SK-N-SH treated with all-trans-retinoic acid at 6 μM for 48 hours (cell line): ENCODE measurements at regions not wholly inside any gene's neighbourhood (a gene's known extent, or its start where the extent isn't known, plus 50 kb on each side); places are given as distances from the start of the nearest gene placed in this dataset.

ENCODE experiments used
- ATAC-seq: fragments of 200-7000 bp; cut with Tn5 transposase; 3 replicates; pipeline ENCODE4 v1.9.1; 2020; ENCODE audit warnings: mild to moderate bottlenecking, moderate library complexity
- ARNTL ChIP-seq: fragments of 450-650 bp; formaldehyde crosslinking; IDR thresholded peaks from 2 replicates; pipeline ENCODE4 v1.5.0; 2020; ENCODE audit warnings: low read depth, mild to moderate bottlenecking, moderate library complexity, borderline replicate concordance
- BACH2 ChIP-seq: fragments of 250-450 bp; sonication (Bioruptor Pico); IDR thresholded peaks from 2 replicates; pipeline ENCODE4 v1.9.0; 2021; ENCODE audit warnings: mild to moderate bottlenecking, borderline replicate concordance
- CREB5 ChIP-seq: fragments of 250-450 bp; sonication (Bioruptor Pico); IDR thresholded peaks from 2 replicates; pipeline ENCODE4 v1.5.1; 2020; ENCODE audit warnings: low read depth, mild to moderate bottlenecking, moderate library complexity
- CSDC2 ChIP-seq: fragments of 250-450 bp; sonication (Bioruptor Pico); IDR thresholded peaks from 2 replicates; pipeline ENCODE4 v1.5.0; 2020; ENCODE audit warnings: mild to moderate bottlenecking, moderate library complexity
- ESRRG ChIP-seq: fragments of 250-450 bp; sonication (Bioruptor Pico); IDR thresholded peaks from 2 replicates; pipeline ENCODE4 v1.6.1; 2021; ENCODE audit warnings: mild to moderate bottlenecking
- GLIS3 ChIP-seq: fragments of 250-450 bp; sonication (Bioruptor Pico); IDR thresholded peaks from 2 replicates; pipeline ENCODE4 v1.5.0; 2020; ENCODE audit warnings: mild to moderate bottlenecking, moderate library complexity
- OSR1 ChIP-seq: fragments of 250-450 bp; sonication (Bioruptor Pico); IDR thresholded peaks from 2 replicates; pipeline ENCODE4 v1.8.0; 2022; ENCODE audit warnings: moderate library complexity, mild to moderate bottlenecking, inconsistent platforms
- POU6F1 ChIP-seq: fragments of 250-450 bp; sonication (Bioruptor Pico); IDR thresholded peaks from 2 replicates; pipeline ENCODE4 v1.8.0; 2021; ENCODE audit warnings: low read depth, mild to moderate bottlenecking, moderate library complexity, borderline replicate concordance
- PPARA ChIP-seq: fragments of 250-450 bp; sonication (Bioruptor Pico); IDR thresholded peaks from 2 replicates; pipeline ENCODE4 v1.5.0; 2020; ENCODE audit warnings: mild to moderate bottlenecking, borderline replicate concordance
- RARB ChIP-seq: fragments of 250-450 bp; sonication (Bioruptor Pico); IDR thresholded peaks from 2 replicates; pipeline ENCODE4 v1.8.0; 2021; ENCODE audit warnings: mild to moderate bottlenecking, moderate library complexity
- SNAI2 ChIP-seq: fragments of 250-450 bp; sonication (Bioruptor Pico); IDR thresholded peaks from 2 replicates; pipeline ENCODE4 v1.5.0; 2020; ENCODE audit warnings: mild to moderate bottlenecking, moderate library complexity
- TCF4 ChIP-seq: fragments of 250-450 bp; sonication (Bioruptor Pico); IDR thresholded peaks from 2 replicates; pipeline ENCODE4 v1.8.0; 2021; ENCODE audit warnings: mild to moderate bottlenecking, moderate library complexity, borderline replicate concordance
- TOX ChIP-seq: fragments of 250-450 bp; sonication (Bioruptor Pico); IDR thresholded peaks from 2 replicates; pipeline ENCODE4 v1.8.0; 2021; ENCODE audit warnings: mild to moderate bottlenecking, moderate library complexity, borderline replicate concordance
- TSHZ2 ChIP-seq: fragments of 250-450 bp; sonication (Bioruptor Pico); IDR thresholded peaks from 2 replicates; pipeline ENCODE4 v1.5.0; 2020; ENCODE audit warnings: mild to moderate bottlenecking, moderate library complexity
- ZC3H10 ChIP-seq: fragments of 250-450 bp; sonication (Bioruptor Pico); IDR thresholded peaks from 2 replicates; pipeline ENCODE4 v1.5.1; 2021; ENCODE audit warnings: mild to moderate bottlenecking, moderate library complexity
- ZFP3 ChIP-seq: fragments of 250-450 bp; sonication (Bioruptor Pico); IDR thresholded peaks from 2 replicates; pipeline ENCODE4 v1.5.0; 2020; ENCODE audit warnings: mild to moderate bottlenecking, moderate library complexity
- ZFP30 ChIP-seq: fragments of 450-650 bp; formaldehyde crosslinking; IDR thresholded peaks from 2 replicates; pipeline ENCODE4 v1.5.0; 2022; ENCODE audit warnings: mild to moderate bottlenecking, moderate library complexity
- ZNF565 ChIP-seq: fragments of 450-650 bp; formaldehyde crosslinking; conservative IDR thresholded peaks from 2 replicates; pipeline ENCODE4 v1.5.0; 2020; ENCODE audit warnings: low read depth, mild to moderate bottlenecking, moderate library complexity
- ZNF8 ChIP-seq: fragments of 450-650 bp; formaldehyde crosslinking; IDR thresholded peaks from 2 replicates; pipeline ENCODE4 v1.5.0; 2020; ENCODE audit warnings: mild to moderate bottlenecking, moderate library complexity
- TF ChIP-seq, protein P1 (sequence below): fragments of 250-450 bp; sonication (Bioruptor Pico); IDR thresholded peaks from 2 replicates; pipeline ENCODE4 v1.8.0; 2020; ENCODE audit warnings: mild to moderate bottlenecking, moderate library complexity, borderline replicate concordance

- no peak for TF ChIP-seq CREB5
- TF ChIP-seq SNAI2 (CRISPR knock-in tag), result no peak
- TF ChIP-seq ZC3H10 (CRISPR knock-in tag), result no peak
- TF ChIP-seq ESRRG (CRISPR knock-in tag), result no peak
- no peak for TF ChIP-seq ZNF8 (CRISPR knock-in tag)
- TF ChIP-seq CSDC2 (CRISPR knock-in tag), result no peak
- TF ChIP-seq POU6F1 (CRISPR knock-in tag), result no peak
- TF ChIP-seq ZFP3, result no peak
- no peak for TF ChIP-seq OSR1 (CRISPR knock-in tag)
- no peak for TF ChIP-seq TSHZ2 (CRISPR knock-in tag)
- TF ChIP-seq, protein P1, sequence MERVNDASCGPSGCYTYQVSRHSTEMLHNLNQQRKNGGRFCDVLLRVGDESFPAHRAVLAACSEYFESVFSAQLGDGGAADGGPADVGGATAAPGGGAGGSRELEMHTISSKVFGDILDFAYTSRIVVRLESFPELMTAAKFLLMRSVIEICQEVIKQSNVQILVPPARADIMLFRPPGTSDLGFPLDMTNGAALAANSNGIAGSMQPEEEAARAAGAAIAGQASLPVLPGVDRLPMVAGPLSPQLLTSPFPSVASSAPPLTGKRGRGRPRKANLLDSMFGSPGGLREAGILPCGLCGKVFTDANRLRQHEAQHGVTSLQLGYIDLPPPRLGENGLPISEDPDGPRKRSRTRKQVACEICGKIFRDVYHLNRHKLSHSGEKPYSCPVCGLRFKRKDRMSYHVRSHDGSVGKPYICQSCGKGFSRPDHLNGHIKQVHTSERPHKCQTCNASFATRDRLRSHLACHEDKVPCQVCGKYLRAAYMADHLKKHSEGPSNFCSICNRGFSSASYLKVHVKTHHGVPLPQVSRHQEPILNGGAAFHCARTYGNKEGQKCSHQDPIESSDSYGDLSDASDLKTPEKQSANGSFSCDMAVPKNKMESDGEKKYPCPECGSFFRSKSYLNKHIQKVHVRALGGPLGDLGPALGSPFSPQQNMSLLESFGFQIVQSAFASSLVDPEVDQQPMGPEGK (CRISPR knock-in tag), result no peak
- no peak for TF ChIP-seq ARNTL (CRISPR knock-in tag)
- no peak for TF ChIP-seq ZNF565
- no peak for TF ChIP-seq BACH2 (CRISPR knock-in tag)
- TF ChIP-seq, all 23 proteins: peak for 0
- no peak; the same call in 2 of the 3 replicates for ATAC-seq
Observed at GRCh38 chr1:23616292-23616824, 57.1 kb upstream of the ID3 start.

DNA sequence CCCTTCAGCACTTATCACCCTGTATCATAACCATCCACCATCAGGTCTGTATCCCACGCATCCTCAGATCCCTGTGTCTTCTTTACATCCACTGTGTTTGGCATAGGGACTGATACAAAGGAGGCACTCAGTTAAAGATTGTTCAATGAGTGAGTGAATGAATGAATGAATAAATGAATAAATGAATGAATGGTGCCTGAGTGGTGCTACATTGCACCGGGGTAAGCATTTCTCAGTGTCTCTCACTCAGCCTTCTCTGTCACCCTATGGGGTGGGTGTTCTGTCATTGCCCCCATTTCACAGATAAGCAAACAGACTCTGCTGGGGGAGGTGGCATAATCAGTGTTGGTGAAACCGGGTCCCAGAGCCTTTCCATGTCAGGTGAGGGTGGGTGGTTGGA, 56.6 kb upstream of the ID3 start:
- TF ChIP-seq ARNTL (CRISPR knock-in tag), result no peak
- no peak for TF ChIP-seq CREB5
- no peak for TF ChIP-seq ZFP30 (CRISPR knock-in tag)
- no peak for TF ChIP-seq TOX (CRISPR knock-in tag)
- no peak for TF ChIP-seq GLIS3 (CRISPR knock-in tag)
- TF ChIP-seq, protein P1 (CRISPR knock-in tag), result no peak
- TF ChIP-seq ZFP3, result no peak
- TF ChIP-seq RARB, result no peak
- no peak for TF ChIP-seq TCF4 (CRISPR knock-in tag)
- no peak for TF ChIP-seq ZC3H10 (CRISPR knock-in tag)
- no peak for TF ChIP-seq POU6F1 (CRISPR knock-in tag)
- no peak for TF ChIP-seq ESRRG (CRISPR knock-in tag)
- TF ChIP-seq PPARA, result no peak
- no peak for TF ChIP-seq OSR1 (CRISPR knock-in tag)
- TF ChIP-seq, all 23 proteins: peak for 0
- ATAC-seq, result no peak
